CD4-positive, alpha-beta T cell treated with Interleukin-17A for 1 hour (primary cell): ENCODE measurements at regions not wholly inside any gene's neighbourhood (a gene's known extent, or its start where the extent isn't known, plus 50 kb on each side); places are given as distances from the start of the nearest gene placed in this dataset.
"Not testable (repeated sequence)": the region's sequence is repeated elsewhere in the genome, so short reads cannot be mapped to it uniquely, and the experiment has no call there.

Experiments used
- DNase-seq: peaks from one replicate; pipeline ENCODE4 v3.0.0-alpha.2; 2020

GRCh38 chr6:82741996-82742385, 323.6 kb downstream of the UBE3D start:
- DNase-seq = no peak

GRCh38 chr6:82744286-82745015, 321.2 kb downstream of the UBE3D start:
- DNase-seq = no peak

GRCh38 chr6:82750556-82750955, 315.1 kb downstream of the UBE3D start:
- DNase-seq = no peak

- no peak for DNase-seq
Observed at GRCh38 chr6:82751718-82752117, 313.9 kb downstream of the UBE3D start.

GRCh38 chr6:82761674-82762345, 303.8 kb downstream of the UBE3D start:
- DNase-seq = no peak

- DNase-seq = no peak
Observed at GRCh38 chr6:82766476-82766875, 299.2 kb downstream of the UBE3D start.

GRCh38 chr6:82767037-82767436, 298.6 kb downstream of the UBE3D start:
- DNase-seq = no peak

GRCh38 chr6:82767447-82767846, 298.2 kb downstream of the UBE3D start:
- no peak for DNase-seq

- DNase-seq = no peak
Observed at GRCh38 chr6:82772851-82773717, 292.6 kb downstream of the UBE3D start.

- DNase-seq = no peak
Observed at GRCh38 chr6:82775361-82775760, 290.3 kb downstream of the UBE3D start.

GRCh38 chr6:82775981-82776380, 289.7 kb downstream of the UBE3D start:
- no peak for DNase-seq

GRCh38 chr6:82779041-82779440, 286.6 kb downstream of the UBE3D start:
- DNase-seq = no peak

- no peak for DNase-seq
Observed at GRCh38 chr6:82780334-82780733, 285.3 kb downstream of the UBE3D start.

- DNase-seq = no peak
Observed at GRCh38 chr6:82781620-82782204, 283.9 kb downstream of the UBE3D start.

GRCh38 chr6:82783587-82784236, 281.9 kb downstream of the UBE3D start:
- no peak for DNase-seq

- no peak for DNase-seq
Observed at GRCh38 chr6:82785206-82785605, 280.4 kb downstream of the UBE3D start.

- DNase-seq = no peak
Observed at GRCh38 chr6:82786248-82786647, 279.4 kb downstream of the UBE3D start.

GRCh38 chr6:82795940-82796339, 269.7 kb downstream of the UBE3D start:
- no peak for DNase-seq

GRCh38 chr6:82801083-82801482, 264.6 kb downstream of the UBE3D start:
- no peak for DNase-seq

GRCh38 chr6:82816243-82816642, 249.4 kb downstream of the UBE3D start:
- DNase-seq = not testable (repeated sequence)

GRCh38 chr6:82818727-82819126, 246.9 kb downstream of the UBE3D start:
- no peak for DNase-seq

GRCh38 chr6:82823361-82823760, 242.3 kb downstream of the UBE3D start:
- DNase-seq = no peak

- no peak for DNase-seq
Observed at GRCh38 chr6:82832811-82833210, 232.8 kb downstream of the UBE3D start.
